ENCODE measurements at regions not wholly inside any gene's neighbourhood (a gene's known extent, or its start where the extent isn't known, plus 50 kb on each side); places are given as distances from the start of the nearest gene placed in this dataset.

- no peaks in the 10 kb centered on the region for H3K27me3 ChIP-seq
- WGBS, 2 donors (ENCODE audit: low coverage in 1 of 2), result 98% methylated on average over 10 of the region's 10 CpGs; no CpG with 5 or more reads in 1 of the 2 donors
- TF ChIP-seq EP300 (IDR thresholded peaks at IDR 0.05; ENCODE audit: low read depth) (no peak), CTCF (IDR thresholded peaks at IDR 0.05) (no peak), POLR2AphosphoS5 (IDR thresholded peaks at IDR 0.05) (no peak), POLR2A (IDR thresholded peaks at IDR 0.05) (no peak)
- in situ Hi-C loops (cut with MboI; ENCODE audit: low pct_ligation_motif_present in 1 of 4, low pct_unique_long_range_greater_than_20kb in 1 of 4, low sequenced_read_pairs in 3 of 4), result no loop called here
- no peaks in the 10 kb centered on the region for H3K36me3 ChIP-seq
- peaks cover 0 to 4% (median 0%) of the 10 kb centered on the region in 4 donors for H3K4me1 ChIP-seq
- no peak overlapping the region for H3K27ac ChIP-seq
- DNase-seq, result no peak
- no peak overlapping the region for H3K4me3 ChIP-seq
- peaks cover 0 to 3% of the 10 kb centered on the region in 2 donors for H3K9me3 ChIP-seq
- intact Hi-C loops (cut with DNase I; ENCODE audit: low total_unique reads), result no loop called here
These were observed 121.5 kb downstream of the PSMG1 start for GRCh38 chr21:39061766-39062165.

GRCh38 chr21:39060485-39061083 is 122.7 kb downstream of the PSMG1 start:
- peaks cover 0 to 3% of the 10 kb centered on the region in 2 donors for H3K9me3 ChIP-seq
- no peaks in the 10 kb centered on the region for H3K4me1 ChIP-seq
- intact Hi-C loops (cut with DNase I; ENCODE audit: low total_unique reads), result no loop called here
- no peak overlapping the region for H3K4me3 ChIP-seq
- DNase-seq, result no peak
- in situ Hi-C loops (cut with MboI; ENCODE audit: low pct_ligation_motif_present in 1 of 4, low pct_unique_long_range_greater_than_20kb in 1 of 4, low sequenced_read_pairs in 3 of 4), result no loop called here
- TF ChIP-seq POLR2AphosphoS5 (IDR thresholded peaks at IDR 0.05) (no peak), CTCF (IDR thresholded peaks at IDR 0.05) (no peak), POLR2A (IDR thresholded peaks at IDR 0.05) (no peak), EP300 (IDR thresholded peaks at IDR 0.05; ENCODE audit: low read depth) (no peak)
- no peaks in the 10 kb centered on the region for H3K27me3 ChIP-seq
- no peak overlapping the region for H3K27ac ChIP-seq
- 85 to 91% methylated on average over 7 to 9 of the region's 9 CpGs for WGBS, 2 donors (ENCODE audit: low coverage in 1 of 2)
- no peaks in the 10 kb centered on the region for H3K36me3 ChIP-seq

GRCh38 chr21:39057121-39057520 is 126.1 kb downstream of the PSMG1 start:
- DNase-seq, result no peak
- in situ Hi-C loops (cut with MboI; ENCODE audit: low pct_ligation_motif_present in 1 of 4, low pct_unique_long_range_greater_than_20kb in 1 of 4, low sequenced_read_pairs in 3 of 4), result no loop called here
- Histone ChIP-seq H3K36me3 (no peaks in the 10 kb centered on the region), H3K4me1 (no peaks in the 10 kb centered on the region), H3K27ac (no peak overlapping the region), H3K4me3 (no peak overlapping the region), H3K27me3 (no peaks in the 10 kb centered on the region), H3K9me3 (no peaks in the 10 kb centered on the region)
- no peak for TF ChIP-seq EP300 (IDR thresholded peaks at IDR 0.05; ENCODE audit: low read depth)
- TF ChIP-seq POLR2AphosphoS5 (IDR thresholded peaks at IDR 0.05), result no peak
- no peak for TF ChIP-seq POLR2A (IDR thresholded peaks at IDR 0.05)
- no peak for TF ChIP-seq CTCF (IDR thresholded peaks at IDR 0.05)
- intact Hi-C loops (cut with DNase I; ENCODE audit: low total_unique reads), result no loop called here
- WGBS, 2 donors (ENCODE audit: low coverage in 1 of 2), result 60 to 75% methylated on average over 1 to 2 of the region's 2 CpGs

GRCh38 chr21:39056636-39057035 is 126.6 kb downstream of the PSMG1 start:
- Histone ChIP-seq H3K4me1 (no peaks in the 10 kb centered on the region), H3K36me3 (no peaks in the 10 kb centered on the region), H3K27ac (no peak overlapping the region), H3K4me3 (no peak overlapping the region), H3K27me3 (no peaks in the 10 kb centered on the region), H3K9me3 (no peaks in the 10 kb centered on the region)
- TF ChIP-seq POLR2AphosphoS5 (IDR thresholded peaks at IDR 0.05) (no peak), EP300 (IDR thresholded peaks at IDR 0.05; ENCODE audit: low read depth) (no peak), CTCF (IDR thresholded peaks at IDR 0.05) (no peak), POLR2A (IDR thresholded peaks at IDR 0.05) (no peak)
- in situ Hi-C loops (cut with MboI; ENCODE audit: low pct_ligation_motif_present in 1 of 4, low pct_unique_long_range_greater_than_20kb in 1 of 4, low sequenced_read_pairs in 3 of 4), result no loop called here
- 44 to 66% methylated on average over 1 to 2 of the region's 2 CpGs for WGBS, 2 donors (ENCODE audit: low coverage in 1 of 2)
- no peak for DNase-seq
- intact Hi-C loops (cut with DNase I; ENCODE audit: low total_unique reads), result no loop called here
